ENCODE measurements at regions not wholly inside any gene's neighbourhood (a gene's known extent, or its start where the extent isn't known, plus 50 kb on each side); places are given as distances from the start of the nearest gene placed in this dataset.

GRCh38 chr5:173550641-173551040 lies 65.8 kb downstream of the BOD1 start:
- no peak for DNase-seq (ENCODE audit: low read depth, low spot score)
- POLR2A ChIA-PET, result no interaction called here
- Histone ChIP-seq H3K9me3 (ENCODE audit: control insufficient read depth, insufficient read depth, low read length) (no peaks in the 10 kb centered on the region; the same call in 1 of the 2 replicates), H3K27ac (ENCODE audit: low read depth, low read length) (no peak overlapping the region), H3K4me3 (ENCODE audit: low read depth, low read length) (no peak overlapping the region), H3K27me3 (ENCODE audit: control insufficient read depth, insufficient read depth, low read length) (no peaks in the 10 kb centered on the region)
- CTCF ChIA-PET, result interaction anchor here (1.1 to 1.9 kb wide), 3 partner anchors 8 to 256 kb away, joined by 3 to 7 read pairs (median 6); no protein-coding TSS in a partner anchor
- TF ChIP-seq CTCF (IDR thresholded peaks at IDR 0.05; ENCODE audit: low read depth, low read length), result no peak

- TF ChIP-seq CTCF (IDR thresholded peaks at IDR 0.05; ENCODE audit: low read depth, low read length), result no peak
- no peaks in the 10 kb centered on the region for H3K27me3 ChIP-seq (ENCODE audit: control insufficient read depth, insufficient read depth, low read length)
- POLR2A ChIA-PET, result no interaction called here
- CTCF ChIA-PET, result no interaction called here
- DNase-seq (ENCODE audit: low read depth, low spot score), result no peak
- no peak overlapping the region for H3K4me3 ChIP-seq (ENCODE audit: low read depth, low read length)
- H3K27ac ChIP-seq (ENCODE audit: low read depth, low read length), result no peak overlapping the region
- no peaks in the 10 kb centered on the region; the same call in 1 of the 2 replicates for H3K9me3 ChIP-seq (ENCODE audit: control insufficient read depth, insufficient read depth, low read length)
These were observed 66.8 kb downstream of the BOD1 start for GRCh38 chr5:173549644-173550043.

GRCh38 chr5:173547579-173547978 lies 68.9 kb downstream of the BOD1 start:
- POLR2A ChIA-PET, result no interaction called here
- H3K4me3 ChIP-seq (ENCODE audit: low read depth, low read length), result no peak overlapping the region
- no peaks in the 10 kb centered on the region for H3K27me3 ChIP-seq (ENCODE audit: control insufficient read depth, insufficient read depth, low read length)
- DNase-seq (ENCODE audit: low read depth, low spot score), result no peak
- TF ChIP-seq CTCF (IDR thresholded peaks at IDR 0.05; ENCODE audit: low read depth, low read length), result no peak
- no peak overlapping the region for H3K27ac ChIP-seq (ENCODE audit: low read depth, low read length)
- no peaks in the 10 kb centered on the region; the same call in 1 of the 2 replicates for H3K9me3 ChIP-seq (ENCODE audit: control insufficient read depth, insufficient read depth, low read length)
- CTCF ChIA-PET, result interaction anchor here (0.8 to 1.3 kb wide), 4 partner anchors 9 to 255 kb away, joined by 3 to 9 read pairs (median 4); no protein-coding TSS in a partner anchor

GRCh38 chr5:173542964-173543363 lies 73.5 kb downstream of the BOD1 start:
- ChIA-PET CTCF (no interaction called here), POLR2A (no interaction called here)
- no peak for DNase-seq (ENCODE audit: low read depth, low spot score)
- no peak overlapping the region for H3K27ac ChIP-seq (ENCODE audit: low read depth, low read length)
- TF ChIP-seq CTCF (IDR thresholded peaks at IDR 0.05; ENCODE audit: low read depth, low read length), result no peak
- no peaks in the 10 kb centered on the region for H3K27me3 ChIP-seq (ENCODE audit: control insufficient read depth, insufficient read depth, low read length)
- no peaks in the 10 kb centered on the region; the same call in 1 of the 2 replicates for H3K9me3 ChIP-seq (ENCODE audit: control insufficient read depth, insufficient read depth, low read length)
- no peak overlapping the region for H3K4me3 ChIP-seq (ENCODE audit: low read depth, low read length)

GRCh38 chr5:173542159-173542558 lies 74.3 kb downstream of the BOD1 start:
- Histone ChIP-seq H3K27me3 (ENCODE audit: control insufficient read depth, insufficient read depth, low read length) (no peaks in the 10 kb centered on the region), H3K4me3 (ENCODE audit: low read depth, low read length) (no peak overlapping the region), H3K27ac (ENCODE audit: low read depth, low read length) (no peak overlapping the region), H3K9me3 (ENCODE audit: control insufficient read depth, insufficient read depth, low read length) (no peaks in the 10 kb centered on the region; the same call in 1 of the 2 replicates)
- ChIA-PET CTCF (no interaction called here), POLR2A (no interaction called here)
- TF ChIP-seq CTCF (IDR thresholded peaks at IDR 0.05; ENCODE audit: low read depth, low read length), result no peak
- no peak for DNase-seq (ENCODE audit: low read depth, low spot score)
